GM19395 (cell line): ENCODE measurements at regions not wholly inside any gene's neighbourhood (a gene's known extent, or its start where the extent isn't known, plus 50 kb on each side); places are given as distances from the start of the nearest gene placed in this dataset.
A peak's percentile ranks its signal among the peaks of the same experiment; 100 is the strongest.

Experiments used
- ATAC-seq: cut with Tn5 transposase; IDR thresholded peaks from one replicate; pipeline ENCODE4 v1.9.1; 2021; ENCODE audit warnings: mild to moderate bottlenecking, moderate library complexity; ENCODE audit not compliant: unreplicated experiment

DNA sequence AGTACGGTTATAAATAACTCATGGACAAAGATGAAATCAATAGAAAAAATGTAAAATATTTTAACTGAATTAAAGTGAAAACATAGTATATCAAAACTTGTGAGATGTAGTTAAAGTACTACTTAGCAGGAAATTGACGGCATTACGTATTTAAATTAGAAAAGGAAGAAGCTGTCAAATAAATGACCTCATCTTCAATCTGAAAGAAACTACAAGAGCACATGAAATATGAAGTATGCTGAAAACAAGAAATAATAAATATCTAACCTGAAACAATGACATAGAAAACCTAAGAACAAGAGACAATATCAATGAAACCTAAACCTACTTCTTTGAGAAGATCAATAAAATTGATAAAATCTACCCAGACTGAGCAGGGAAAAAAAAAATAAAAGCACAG is 122.2 kb upstream of the PDE4B start:
- no peak for ATAC-seq

DNA sequence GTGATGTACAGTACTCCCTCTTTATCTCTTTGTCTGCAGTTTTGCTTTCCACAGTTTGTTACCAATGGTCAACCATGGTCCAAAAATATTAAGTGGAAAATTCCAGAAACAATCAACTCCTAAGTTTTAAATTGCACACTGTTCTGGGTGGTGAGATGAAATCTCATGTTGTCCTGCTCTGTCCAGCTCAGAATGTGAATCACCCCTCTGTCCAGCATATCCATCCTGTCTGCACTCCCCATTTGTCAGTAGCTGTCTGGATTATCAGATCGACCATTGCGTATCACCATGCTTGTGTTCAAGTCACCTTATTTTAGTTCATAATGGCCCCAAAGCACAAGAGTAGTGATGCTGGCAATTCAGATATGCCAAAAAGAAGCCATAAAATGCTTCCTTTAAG is 118.2 kb upstream of the PDE4B start:
- ATAC-seq, result no peak

DNA sequence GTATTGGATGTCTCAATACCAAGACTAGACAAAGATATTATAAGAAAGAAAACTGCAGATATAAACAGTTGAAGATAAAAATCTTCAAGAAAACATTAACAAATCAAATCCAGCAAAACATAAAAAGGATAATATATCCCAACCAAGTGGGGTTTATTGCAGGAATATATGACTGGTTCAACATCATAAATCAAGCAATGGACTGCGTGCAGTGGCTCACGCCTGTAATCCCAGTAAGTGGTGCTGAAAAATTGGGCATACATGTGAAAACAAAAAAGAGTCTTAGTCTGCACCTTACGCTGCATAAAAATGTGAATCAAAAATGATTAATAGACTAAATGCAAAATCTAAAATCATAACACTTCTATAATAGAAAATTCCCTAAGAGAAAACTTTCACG is 112.9 kb upstream of the PDE4B start:
- no peak for ATAC-seq

DNA sequence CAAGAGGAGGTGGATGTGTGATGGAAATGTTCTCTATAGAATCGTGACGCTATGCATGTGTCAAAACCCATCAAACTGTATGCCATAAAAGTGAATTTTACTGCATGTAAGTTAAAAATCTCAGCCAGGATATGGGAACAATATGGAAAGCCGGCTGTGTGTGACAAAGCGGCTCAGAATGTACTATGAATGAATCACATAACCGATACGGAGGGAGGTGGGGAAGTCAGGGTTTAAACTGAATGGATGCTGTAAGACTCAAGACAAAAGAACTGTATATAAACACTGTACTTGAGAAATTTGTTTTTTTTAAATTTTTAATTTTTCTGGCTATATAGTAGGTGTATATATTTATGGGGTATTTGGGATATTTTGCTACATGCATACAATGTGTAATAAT is 111.6 kb upstream of the PDE4B start:
- no peak for ATAC-seq

DNA sequence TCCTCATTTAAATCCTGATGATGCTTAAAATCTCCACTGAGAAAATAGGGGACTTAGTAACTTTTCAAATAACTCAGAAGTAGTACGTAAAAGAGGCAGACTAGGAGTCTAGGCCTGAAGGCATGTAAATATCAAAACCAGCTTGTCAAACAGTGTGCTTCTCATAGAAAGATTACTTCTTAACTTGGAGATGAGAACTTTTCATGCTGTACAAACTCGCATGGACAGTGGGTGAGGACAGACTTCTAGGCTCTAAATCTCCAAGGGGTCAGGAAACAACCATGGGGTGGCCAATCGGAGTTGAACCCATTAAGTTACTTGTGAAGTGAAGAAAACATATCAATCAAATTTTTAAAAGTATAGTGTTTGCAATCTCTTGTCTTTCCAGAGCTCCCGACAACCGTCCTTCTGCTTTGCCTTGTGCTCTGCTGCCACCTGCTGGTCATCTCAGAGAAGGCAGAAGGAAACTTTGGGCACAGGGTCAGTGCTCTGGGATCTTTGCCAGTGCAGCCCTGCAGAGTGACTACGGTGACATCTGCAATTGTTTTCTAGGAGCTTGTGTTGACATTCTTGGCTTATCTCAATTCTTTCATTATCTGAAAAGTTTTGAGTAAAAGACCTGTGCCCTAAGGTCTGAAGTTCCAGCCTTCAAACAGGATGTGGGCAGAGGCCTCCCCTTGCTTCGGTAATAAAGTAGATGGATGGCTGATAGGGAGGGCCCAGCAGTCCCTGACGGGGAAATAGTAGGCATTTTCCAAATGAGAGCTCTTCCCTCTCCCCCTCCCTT is 105.1 kb upstream of the PDE4B start:
- ATAC-seq, result peak; percentile 95

DNA sequence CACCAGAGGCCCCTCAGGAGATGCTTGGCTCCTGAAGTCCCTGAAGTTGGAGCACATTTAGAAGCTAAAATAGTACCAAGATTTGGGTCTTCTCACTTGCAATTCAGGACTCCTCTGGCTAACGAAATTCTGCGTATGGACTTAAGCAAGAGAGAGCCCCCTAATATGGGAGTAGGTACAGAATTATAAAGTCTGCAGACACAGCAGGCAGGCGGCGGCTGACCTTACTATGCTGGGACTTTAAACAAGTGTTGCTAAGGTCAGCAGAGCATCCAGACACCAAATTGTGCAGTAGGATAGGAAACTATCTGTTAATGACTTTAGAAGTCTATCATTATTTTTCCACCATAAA is 104.5 kb upstream of the PDE4B start:
- no peak for ATAC-seq

DNA sequence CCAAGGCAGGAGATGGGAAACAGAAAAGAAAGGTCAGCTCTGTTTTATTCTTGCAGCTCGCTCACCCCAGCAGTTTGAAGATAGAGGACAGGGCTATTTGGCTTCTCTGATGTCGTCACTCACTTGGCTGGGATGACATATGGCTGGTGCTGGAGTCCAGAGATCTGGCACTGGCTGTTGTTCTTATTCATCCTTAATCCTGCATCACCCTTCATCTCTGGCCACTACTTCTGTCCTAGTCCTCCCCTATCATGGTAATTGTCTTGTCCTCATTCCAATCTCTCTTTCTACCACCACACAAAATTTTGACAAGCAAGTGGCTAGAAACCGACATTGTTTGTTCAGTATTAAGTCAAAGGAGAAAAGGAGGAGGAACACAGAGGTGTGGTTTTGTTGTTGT is 103.8 kb upstream of the PDE4B start:
- ATAC-seq, result no peak

DNA sequence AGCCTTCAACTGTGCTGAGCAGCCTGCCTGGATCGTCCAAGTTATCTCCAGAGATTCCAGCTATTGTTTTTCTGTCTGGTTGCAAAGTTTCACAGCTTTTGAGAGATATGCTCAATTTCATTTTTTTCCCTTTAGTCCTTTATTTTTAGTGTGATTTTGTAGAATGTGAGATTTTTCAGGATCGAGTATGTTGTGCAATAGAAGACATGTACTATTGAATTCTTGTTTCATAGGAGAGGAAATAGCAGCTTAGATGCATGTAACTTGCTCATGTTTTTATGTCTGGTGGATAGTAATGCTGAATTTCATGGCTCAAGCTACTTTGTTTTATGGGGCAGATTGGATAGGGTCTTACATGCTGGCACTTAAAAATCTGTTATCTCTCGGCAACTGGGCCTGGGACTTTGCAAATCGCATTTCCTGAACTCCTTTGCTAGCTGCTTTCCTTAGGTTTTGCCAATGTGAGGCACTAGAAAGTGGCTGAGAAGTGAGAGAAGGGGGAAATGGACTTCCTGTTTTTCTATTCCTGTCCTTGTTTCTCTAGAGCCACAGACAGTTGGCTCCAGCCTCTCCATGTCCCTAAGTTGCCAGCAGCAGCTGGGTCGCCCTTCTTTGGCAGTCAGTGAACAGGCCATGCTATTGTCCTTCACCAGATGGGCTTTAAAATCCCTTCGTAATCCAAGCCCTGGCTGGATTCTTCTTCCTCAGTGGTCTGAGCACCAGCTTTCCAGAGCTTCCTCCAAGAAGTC is 101.4 kb upstream of the PDE4B start:
- ATAC-seq, result no peak

DNA sequence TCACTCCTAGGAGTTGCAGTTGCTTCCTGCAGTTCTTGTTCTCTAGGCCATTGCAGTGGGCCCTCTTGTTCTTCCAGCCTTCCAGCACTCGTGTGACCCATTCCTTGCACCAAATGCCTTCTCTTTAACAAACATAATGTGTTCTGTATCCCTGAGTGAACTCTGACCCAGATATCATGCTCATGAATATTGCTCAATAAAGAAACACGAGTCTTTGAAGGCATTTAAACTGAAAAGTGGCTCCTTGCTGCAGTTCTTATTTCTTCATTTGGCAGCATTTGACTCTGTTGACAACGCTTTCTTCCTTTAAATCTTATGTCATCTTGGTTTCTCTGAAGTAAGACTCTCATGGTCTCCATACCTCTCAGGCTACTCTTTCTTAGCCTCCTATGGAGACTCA is 100.7 kb upstream of the PDE4B start:
- ATAC-seq, result no peak

DNA sequence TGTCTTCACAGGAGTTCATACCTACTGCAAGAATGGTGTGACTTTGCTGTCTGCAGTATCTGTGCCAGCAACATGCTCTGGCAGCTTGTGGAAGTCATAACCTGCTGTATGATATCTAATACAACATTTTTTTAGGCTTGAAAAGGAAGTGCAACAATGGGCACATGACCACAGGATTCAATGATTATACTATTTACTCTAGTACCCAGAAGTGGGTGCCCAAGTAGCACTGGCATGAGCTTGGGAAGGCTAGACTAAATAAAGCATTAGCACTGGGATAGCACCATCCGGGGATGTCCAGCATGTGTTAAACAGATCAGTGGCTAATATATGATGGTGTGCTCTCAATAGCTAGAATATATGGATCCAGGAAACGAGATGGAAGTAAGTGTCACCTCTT is 98.6 kb upstream of the PDE4B start:
- no peak for ATAC-seq

DNA sequence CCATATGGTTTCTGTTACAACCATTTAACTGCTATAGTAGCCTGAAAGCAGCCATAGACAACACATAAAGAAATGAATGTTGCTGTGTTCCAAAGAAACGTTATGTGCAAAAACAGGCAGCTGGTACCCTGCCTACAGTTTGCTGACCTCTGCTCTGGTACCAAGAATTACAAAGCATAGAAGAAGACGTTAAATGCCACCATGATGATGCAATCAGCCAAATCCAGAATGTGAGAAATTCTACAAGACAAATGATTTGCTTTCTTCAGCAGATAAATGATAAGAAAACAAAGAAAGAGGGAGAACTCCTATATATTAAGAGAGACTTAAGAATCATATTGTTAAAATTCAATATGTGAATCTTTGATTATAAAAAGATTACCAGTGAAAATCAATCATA is 97.8 kb upstream of the PDE4B start:
- ATAC-seq, result no peak

DNA sequence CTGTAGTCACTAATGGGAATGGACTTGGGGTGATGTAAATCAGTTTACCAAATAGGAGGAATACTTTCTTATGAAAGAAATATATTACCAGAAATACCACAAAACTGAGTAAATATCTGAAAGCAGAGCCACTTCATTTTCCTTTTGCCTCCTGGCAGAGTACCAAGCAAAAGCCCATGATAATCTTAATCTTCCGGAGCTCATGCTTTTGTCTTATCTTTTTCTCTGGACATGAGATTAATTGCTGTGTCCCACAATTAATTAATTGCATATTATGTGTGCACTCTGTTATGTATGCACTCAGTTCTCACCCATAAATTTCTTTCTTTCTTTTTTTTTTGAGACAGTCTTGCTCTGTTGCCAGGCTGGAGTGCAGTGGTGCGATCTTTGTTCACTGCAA is 94.1 kb upstream of the PDE4B start:
- no peak for ATAC-seq

DNA sequence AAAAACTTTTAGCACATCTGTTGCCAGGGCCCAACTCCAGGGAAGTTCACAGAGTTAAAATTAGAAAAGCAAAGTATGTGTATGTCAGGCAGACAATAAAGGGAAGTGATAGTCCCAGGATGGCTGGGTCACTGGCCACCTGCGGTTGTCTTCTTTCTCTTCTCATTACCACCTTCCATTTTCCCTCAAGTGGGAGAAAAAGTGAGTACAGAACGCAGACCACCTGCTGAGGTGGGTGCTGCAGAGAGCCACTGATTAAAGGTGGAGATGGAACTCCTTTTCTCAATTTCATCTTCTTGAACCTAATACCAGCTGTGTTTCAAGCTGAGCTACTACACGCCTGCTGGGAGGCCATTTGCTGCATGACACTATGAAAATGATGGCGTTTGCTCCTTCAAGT is 88.8 kb upstream of the PDE4B start:
- ATAC-seq, result peak; percentile 61

DNA sequence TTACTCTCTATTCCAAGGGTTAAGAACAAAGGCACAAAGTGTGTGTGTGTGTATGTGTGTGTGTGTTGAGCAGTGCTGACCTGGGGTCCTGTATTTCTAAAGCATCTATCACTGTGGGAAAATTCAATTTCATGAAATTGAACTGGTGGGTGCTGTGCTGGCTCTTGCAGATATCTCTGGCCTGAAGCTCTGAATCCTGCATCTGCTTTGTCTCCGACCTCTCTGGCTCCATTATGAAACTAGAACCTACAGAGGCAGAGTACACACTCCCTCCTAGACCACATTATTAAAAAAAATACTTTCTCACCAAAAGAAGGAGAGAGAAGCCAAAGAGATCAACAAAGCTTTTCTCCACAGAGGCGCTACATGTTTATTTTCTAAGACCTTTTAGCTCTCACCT is 88.4 kb upstream of the PDE4B start:
- ATAC-seq, result peak; percentile 67

DNA sequence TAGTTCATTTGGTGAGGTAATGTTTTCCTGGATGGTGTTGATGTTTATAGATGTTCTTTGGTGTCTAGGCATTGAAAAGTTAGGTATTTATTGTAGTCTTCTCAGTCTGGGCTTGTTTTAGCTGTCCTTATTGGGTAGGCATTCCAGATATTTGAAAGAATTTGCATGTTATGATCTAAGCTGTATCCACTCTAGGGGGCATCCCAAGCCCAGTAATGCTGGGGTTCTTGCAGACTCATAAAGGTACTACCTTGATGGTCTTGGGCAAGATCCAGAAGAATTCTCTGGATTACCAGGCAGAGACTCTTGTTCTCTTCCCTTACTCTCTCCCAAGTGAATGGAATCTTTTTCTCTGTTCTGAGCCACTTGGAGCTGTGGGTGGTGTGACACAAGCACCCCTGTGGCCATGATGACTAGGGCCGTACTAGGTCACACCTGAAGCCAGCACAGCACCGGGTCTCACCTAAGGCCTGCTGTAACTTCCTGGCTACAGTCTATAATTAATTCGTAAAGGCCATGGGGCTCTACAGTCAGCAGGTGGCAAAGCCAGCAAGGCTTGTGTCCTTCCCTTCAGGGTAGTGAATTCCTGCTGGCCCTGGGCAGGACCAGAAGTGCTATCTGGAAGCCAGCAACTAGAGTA is 74.8 kb upstream of the PDE4B start:
- no peak for ATAC-seq

DNA sequence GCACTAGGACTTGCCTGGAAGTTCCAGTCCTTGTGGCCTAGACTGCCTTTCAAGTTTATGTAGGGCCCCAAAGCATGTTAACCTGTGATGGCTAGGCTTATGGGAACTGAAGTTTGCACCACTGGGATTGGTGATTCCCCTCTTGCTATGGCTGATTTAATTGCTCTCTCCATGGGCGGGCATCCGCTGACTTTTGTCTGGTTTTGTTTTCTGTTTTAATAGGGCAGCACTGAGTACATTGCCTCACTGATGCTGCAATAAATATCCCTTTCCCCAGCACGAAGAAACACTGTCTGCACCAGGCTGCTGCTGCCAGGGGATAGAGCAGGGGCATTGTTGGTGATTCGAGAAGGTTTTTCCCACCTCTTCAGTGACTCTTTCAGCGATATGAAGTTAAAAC is 73.3 kb upstream of the PDE4B start:
- ATAC-seq, result no peak

DNA sequence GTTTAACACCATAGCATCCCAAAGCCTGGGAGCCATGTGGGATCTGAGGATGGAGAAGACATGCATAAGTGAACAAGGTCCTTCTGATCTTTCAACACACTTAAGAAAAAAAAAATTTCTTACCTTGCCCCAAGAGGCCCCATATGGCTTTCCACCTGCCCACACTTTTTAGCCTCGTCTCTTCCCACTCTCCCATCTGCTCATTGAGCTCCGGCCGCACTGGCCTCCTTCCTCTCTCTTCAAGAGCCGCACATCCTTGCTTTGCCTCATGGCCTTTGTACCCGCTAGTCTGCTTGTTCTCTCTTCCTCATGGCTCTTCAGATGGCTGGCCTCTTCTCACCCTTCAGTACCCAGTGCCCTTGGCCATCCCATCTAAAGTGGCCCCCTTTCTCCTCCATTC is 70.2 kb upstream of the PDE4B start:
- no peak for ATAC-seq

DNA sequence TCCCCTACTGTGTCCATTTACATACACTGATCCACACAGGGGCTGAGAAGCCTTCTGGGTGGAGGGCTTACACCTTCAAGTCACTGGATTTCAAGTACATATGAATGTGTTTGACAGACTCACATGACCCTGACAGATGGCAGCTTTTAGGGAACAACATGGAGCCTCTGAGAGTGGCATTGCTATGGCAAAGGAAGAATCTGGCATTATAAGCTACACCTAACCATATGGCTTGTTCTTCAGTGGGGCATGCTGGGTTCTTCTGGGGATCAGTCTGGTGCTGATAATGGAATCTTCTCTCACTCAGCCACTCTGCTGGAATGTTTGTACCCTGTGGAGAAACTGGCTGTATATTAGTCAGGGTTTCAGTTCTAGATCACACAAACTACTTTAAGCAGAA is 68.5 kb upstream of the PDE4B start:
- no peak for ATAC-seq

DNA sequence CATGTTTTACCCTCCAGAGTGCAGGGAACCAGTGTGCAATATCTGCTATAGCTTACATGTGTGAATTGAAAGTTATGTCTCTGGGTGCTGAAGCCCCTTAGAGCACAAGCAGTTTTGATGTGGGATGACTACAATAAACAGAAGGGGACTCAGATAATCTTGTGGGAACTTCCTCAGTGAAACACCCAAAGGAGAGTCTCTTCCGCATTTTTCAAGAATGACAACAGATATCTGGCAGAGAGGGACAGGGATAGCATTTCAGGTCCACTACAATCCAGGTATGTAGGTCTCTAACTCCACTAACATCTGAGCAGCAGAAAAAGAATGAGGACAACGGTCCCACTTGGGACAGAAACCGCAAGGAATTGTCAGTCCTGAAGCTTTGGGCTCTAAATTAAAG is 67.6 kb upstream of the PDE4B start:
- no peak for ATAC-seq

DNA sequence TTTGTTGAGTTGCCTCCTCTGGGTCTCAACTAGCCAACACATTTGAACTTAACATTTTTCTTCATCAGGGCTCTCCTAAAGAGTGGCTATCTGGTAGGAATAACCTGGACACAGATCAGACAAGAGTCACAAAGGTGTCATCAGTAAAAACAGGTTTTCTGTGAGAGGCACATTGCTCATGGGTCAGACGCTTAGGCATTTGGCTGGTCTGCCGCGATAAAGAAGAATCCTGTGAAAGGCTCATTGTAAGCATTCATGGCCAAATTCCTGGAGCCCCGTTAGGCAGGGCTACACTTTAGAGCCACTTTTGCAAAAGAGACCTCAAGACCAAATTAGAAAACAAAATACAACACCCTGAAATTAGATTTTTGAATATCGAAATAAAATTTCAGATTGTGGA is 64.2 kb upstream of the PDE4B start:
- ATAC-seq, result no peak

DNA sequence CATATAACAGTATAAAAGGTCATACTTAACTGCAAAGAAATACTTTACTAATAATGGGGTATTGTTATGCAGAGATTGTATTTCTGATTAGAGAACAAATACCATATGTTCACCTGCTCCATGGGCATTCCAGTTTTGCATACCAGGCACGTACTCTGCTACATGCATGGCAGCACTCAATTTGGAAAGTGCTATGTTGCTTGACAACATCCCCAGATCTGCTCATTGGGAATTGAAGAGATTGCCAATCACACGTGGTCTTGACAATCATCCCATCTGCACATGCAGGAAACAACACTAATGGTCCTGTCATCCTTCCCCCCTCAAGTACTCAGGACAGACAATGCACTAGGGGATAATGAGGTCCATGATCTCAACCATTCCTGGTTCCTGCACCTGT is 63.4 kb upstream of the PDE4B start:
- no peak for ATAC-seq

DNA sequence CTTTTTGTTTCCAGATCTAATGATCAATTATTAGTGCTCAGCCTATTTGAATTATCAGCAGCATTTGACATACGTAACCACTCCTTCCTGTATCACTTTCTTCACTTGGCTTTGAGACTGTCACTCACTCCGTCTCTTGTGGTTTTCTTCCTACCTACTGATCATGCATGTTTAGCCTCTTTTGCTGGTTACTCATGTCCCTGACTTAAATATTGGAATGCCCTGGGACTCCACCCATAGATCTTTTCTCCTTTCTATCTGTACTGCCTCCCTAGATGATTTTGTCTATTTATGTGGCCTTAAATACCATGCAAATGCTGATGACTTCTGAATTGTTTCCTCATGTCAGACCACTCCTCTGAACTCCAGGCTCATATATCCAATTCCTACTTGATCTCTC is 57.7 kb upstream of the PDE4B start:
- ATAC-seq, result no peak
